Calu3 (cell line): ENCODE measurements at regions not wholly inside any gene's neighbourhood (a gene's known extent, or its start where the extent isn't known, plus 50 kb on each side); places are given as distances from the start of the nearest gene placed in this dataset.

ENCODE experiments used
- BruUV-seq: library from RNA; stranded (reverse); fragments of 400-500 nt; replicated peaks from 2 replicates; lab custom pipeline; 2021; lab: Mats Ljungman, UMichigan
- CTCF ChIA-PET: fragments of 300-600 bp; sonication (Branson Sonifier 250); formaldehyde crosslinking; loops from one replicate; lab custom pipeline; 2022; ENCODE audit warnings: antibody characterized with exemption; lab: Charles Lee
- DNase-seq: peaks from one replicate; pipeline ENCODE4 v3.0.0; 2022
- H3K27ac Mint-ChIP-seq: one replicate; pipeline ENCODE4 v1.8.0; 2022; ENCODE audit warnings: mixed read lengths; ENCODE audit not compliant: unreplicated experiment
- H3K27me3 Mint-ChIP-seq: one replicate; pipeline ENCODE4 v1.8.0; 2022; ENCODE audit warnings: mixed read lengths; ENCODE audit not compliant: unreplicated experiment
- H3K36me3 Mint-ChIP-seq: one replicate; pipeline ENCODE4 v1.8.0; 2022; ENCODE audit warnings: mild to moderate bottlenecking, moderate library complexity, mixed read lengths; ENCODE audit not compliant: insufficient read depth, unreplicated experiment
- H3K4me1 Mint-ChIP-seq: one replicate; pipeline ENCODE4 v1.8.0; 2022; ENCODE audit warnings: mild to moderate bottlenecking, low read depth, mixed read lengths; ENCODE audit not compliant: unreplicated experiment
- H3K4me3 Mint-ChIP-seq: one replicate; pipeline ENCODE4 v1.8.0; 2022; ENCODE audit warnings: mild to moderate bottlenecking, low read depth, moderate library complexity, mixed read lengths; ENCODE audit not compliant: unreplicated experiment
- H3K9me3 Mint-ChIP-seq: one replicate; pipeline ENCODE4 v1.8.0; 2022; ENCODE audit warnings: low read depth, mixed read lengths; ENCODE audit not compliant: unreplicated experiment
- CTCF ChIP-seq: fragments of 200-600 bp; IDR thresholded peaks from one replicate; pipeline ENCODE4 v1.8.0; 2022; ENCODE audit warnings: antibody characterized with exemption; ENCODE audit not compliant: unreplicated experiment
- intact Hi-C: fragments of 100-400 bp; cut with micrococcal nuclease; formaldehyde crosslinking; loops from one replicate; pipeline ENCODE4 v1.10.0; 2022; ENCODE audit not compliant: unreplicated experiment

GRCh38 chr4:43331226-43332051 is 438.9 kb downstream of the GRXCR1 start:
- CTCF ChIA-PET: no interaction called here
- no peaks in the 10 kb centered on the region for H3K4me1 Mint-ChIP-seq
- H3K27ac Mint-ChIP-seq: no peak overlapping the region
- no peaks in the 10 kb centered on the region for H3K27me3 Mint-ChIP-seq
- intact Hi-C loops: no loop called here
- no peak for DNase-seq
- no peak for TF ChIP-seq CTCF
- no TSS peak for BruUV-seq
- no peaks in the 10 kb centered on the region for H3K36me3 Mint-ChIP-seq
- peaks cover 4% of the 10 kb centered on the region for H3K9me3 Mint-ChIP-seq
- no peak overlapping the region for H3K4me3 Mint-ChIP-seq

GRCh38 chr4:43332052-43332425 is 439.5 kb downstream of the GRXCR1 start:
- Mint-ChIP-seq H3K27ac (no peak overlapping the region), H3K9me3 (peaks cover 4% of the 10 kb centered on the region), H3K27me3 (no peaks in the 10 kb centered on the region), H3K36me3 (no peaks in the 10 kb centered on the region), H3K4me1 (no peaks in the 10 kb centered on the region), H3K4me3 (no peak overlapping the region)
- intact Hi-C loops: no loop called here
- no peak for TF ChIP-seq CTCF
- CTCF ChIA-PET: no interaction called here
- no TSS peak for BruUV-seq
- no peak for DNase-seq

- H3K27ac Mint-ChIP-seq: no peak overlapping the region
- BruUV-seq: no TSS peak
- TF ChIP-seq CTCF: no peak
- H3K4me1 Mint-ChIP-seq: no peaks in the 10 kb centered on the region
- intact Hi-C loops: loop anchor here (2.0 kb wide), 1 partner anchor 47 kb away; no protein-coding TSS in a partner anchor
- H3K4me3 Mint-ChIP-seq: no peak overlapping the region
- CTCF ChIA-PET: no interaction called here
- H3K36me3 Mint-ChIP-seq: no peaks in the 10 kb centered on the region
- H3K9me3 Mint-ChIP-seq: peaks cover 4% of the 10 kb centered on the region
- no peaks in the 10 kb centered on the region for H3K27me3 Mint-ChIP-seq
- no peak for DNase-seq
Measured at GRCh38 chr4:43337707-43338106, 445.2 kb downstream of the GRXCR1 start.

GRCh38 chr4:43339435-43339834 is 446.9 kb downstream of the GRXCR1 start:
- TF ChIP-seq CTCF: no peak
- CTCF ChIA-PET: no interaction called here
- Mint-ChIP-seq H3K27me3 (no peaks in the 10 kb centered on the region), H3K4me1 (no peaks in the 10 kb centered on the region), H3K4me3 (no peak overlapping the region), H3K36me3 (no peaks in the 10 kb centered on the region), H3K9me3 (peaks cover 2% of the 10 kb centered on the region), H3K27ac (no peak overlapping the region)
- intact Hi-C loops: loop anchor here (2.0 kb wide), 1 partner anchor 45 kb away; no protein-coding TSS in a partner anchor
- no peak for DNase-seq
- no TSS peak for BruUV-seq
